Lower lobe of right lung (tissue), 2 donors: ENCODE measurements at regions not wholly inside any gene's neighbourhood (a gene's known extent, or its start where the extent isn't known, plus 50 kb on each side); places are given as distances from the start of the nearest gene placed in this dataset.

ENCODE experiments used
- ATAC-seq, 2 donors: fragments of 200-7000 bp; cut with Tn5 transposase; one replicate each; pipeline ENCODE4 v1.9.1; 2020 to 2022; ENCODE audit warnings: mild to moderate bottlenecking in 2 of 2, moderate library complexity in 2 of 2
- DNase-seq: peaks from one replicate; pipeline ENCODE4 v3.0.0-alpha.2; 2020
- H3K27ac ChIP-seq: fragments of 200-600 bp; one replicate; pipeline ENCODE4 v1.8.0; 2022
- H3K27me3 ChIP-seq: fragments of 200-600 bp; one replicate; pipeline ENCODE4 v1.8.0; 2022; ENCODE audit warnings: low read depth
- H3K36me3 ChIP-seq: fragments of 200-600 bp; one replicate; pipeline ENCODE4 v1.8.0; 2022; ENCODE audit warnings: mild to moderate bottlenecking
- H3K4me1 ChIP-seq: fragments of 200-600 bp; one replicate; pipeline ENCODE4 v1.8.0; 2022
- H3K4me3 ChIP-seq: fragments of 200-600 bp; one replicate; pipeline ENCODE4 v1.8.0; 2022; ENCODE audit warnings: mild to moderate bottlenecking
- H3K9me3 ChIP-seq: fragments of 200-600 bp; one replicate; pipeline ENCODE4 v1.8.0; 2022
- intact Hi-C: fragments of 100-400 bp; cut with DNase I; formaldehyde crosslinking; loops from one replicate; pipeline ENCODE4 v1.11.0; 2022
- TF ChIP-seq, protein P1 (sequence below): fragments of 200-600 bp; IDR thresholded peaks from one replicate; pipeline ENCODE4 v1.8.0; 2022; ENCODE audit warnings: antibody characterized with exemption, mild to moderate bottlenecking
- donor health status: DM: no; HTN: yes; CAD: no; lungs with severe emphysema.

DNA sequence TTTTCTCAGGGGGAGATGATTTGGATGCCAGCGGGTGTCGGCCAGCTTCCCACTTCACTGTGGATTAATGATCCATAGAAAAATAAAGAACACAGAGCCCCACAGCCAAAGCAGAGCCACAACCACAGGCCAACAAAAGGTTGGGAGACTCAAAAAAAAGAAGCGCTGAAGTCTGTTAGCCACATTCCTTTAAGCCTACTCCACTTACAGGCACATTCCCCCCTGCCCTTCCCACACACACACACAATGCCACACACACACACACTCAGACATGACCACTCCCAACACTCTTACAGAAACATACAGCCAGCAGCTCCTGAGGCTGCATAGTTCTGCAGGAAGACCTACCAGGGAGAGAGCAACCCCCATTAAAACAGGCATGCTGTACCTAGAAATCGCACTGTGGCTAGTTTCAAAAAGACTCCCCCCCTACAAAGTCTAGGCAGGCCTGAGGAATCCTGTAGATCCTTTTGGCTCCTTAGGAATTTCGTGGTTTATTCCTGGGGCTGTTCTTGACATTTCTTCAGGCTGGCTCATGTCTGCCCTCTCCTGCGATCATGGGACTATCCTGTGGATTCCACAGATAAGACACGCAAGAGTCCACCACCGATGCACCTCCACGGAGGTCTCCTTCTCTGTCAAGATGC is 309.4 kb upstream of the TSPY4 start:
- H3K4me1 ChIP-seq = no peaks in the 10 kb centered on the region
- no peak overlapping the region for H3K27ac ChIP-seq
- H3K36me3 ChIP-seq = no peaks in the 10 kb centered on the region
- H3K27me3 ChIP-seq = no peaks in the 10 kb centered on the region
- H3K9me3 ChIP-seq = no peaks in the 10 kb centered on the region
- no peak for ATAC-seq
- no peak for DNase-seq
- H3K4me3 ChIP-seq = no peak overlapping the region
- intact Hi-C loops = no loop called here
- TF ChIP-seq, protein P1, sequence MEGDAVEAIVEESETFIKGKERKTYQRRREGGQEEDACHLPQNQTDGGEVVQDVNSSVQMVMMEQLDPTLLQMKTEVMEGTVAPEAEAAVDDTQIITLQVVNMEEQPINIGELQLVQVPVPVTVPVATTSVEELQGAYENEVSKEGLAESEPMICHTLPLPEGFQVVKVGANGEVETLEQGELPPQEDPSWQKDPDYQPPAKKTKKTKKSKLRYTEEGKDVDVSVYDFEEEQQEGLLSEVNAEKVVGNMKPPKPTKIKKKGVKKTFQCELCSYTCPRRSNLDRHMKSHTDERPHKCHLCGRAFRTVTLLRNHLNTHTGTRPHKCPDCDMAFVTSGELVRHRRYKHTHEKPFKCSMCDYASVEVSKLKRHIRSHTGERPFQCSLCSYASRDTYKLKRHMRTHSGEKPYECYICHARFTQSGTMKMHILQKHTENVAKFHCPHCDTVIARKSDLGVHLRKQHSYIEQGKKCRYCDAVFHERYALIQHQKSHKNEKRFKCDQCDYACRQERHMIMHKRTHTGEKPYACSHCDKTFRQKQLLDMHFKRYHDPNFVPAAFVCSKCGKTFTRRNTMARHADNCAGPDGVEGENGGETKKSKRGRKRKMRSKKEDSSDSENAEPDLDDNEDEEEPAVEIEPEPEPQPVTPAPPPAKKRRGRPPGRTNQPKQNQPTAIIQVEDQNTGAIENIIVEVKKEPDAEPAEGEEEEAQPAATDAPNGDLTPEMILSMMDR = no peak

DNA sequence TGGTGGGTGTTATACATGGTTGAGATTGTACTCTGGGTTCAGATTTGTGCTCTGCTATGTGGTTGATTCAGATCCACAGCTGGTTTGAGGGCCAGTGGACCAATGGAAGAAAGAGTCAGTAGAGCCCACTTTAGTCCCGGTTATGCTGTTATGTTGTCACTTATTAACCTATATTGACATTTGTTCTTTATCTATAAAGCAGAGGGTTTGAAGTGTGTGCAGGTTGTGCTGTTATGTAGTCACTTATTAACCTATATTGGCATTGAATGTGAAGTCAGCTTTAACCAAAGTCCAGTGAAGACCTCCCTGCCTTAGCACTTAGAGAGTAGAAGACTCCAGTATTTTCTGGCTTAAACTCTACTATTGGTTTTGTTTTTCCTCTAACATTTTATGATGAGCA is 307.3 kb upstream of the TSPY4 start:
- no peaks in the 10 kb centered on the region for H3K4me1 ChIP-seq
- intact Hi-C loops = no loop called here
- no peak for ATAC-seq
- no peaks in the 10 kb centered on the region for H3K27me3 ChIP-seq
- TF ChIP-seq, protein P1 = no peak
- no peaks in the 10 kb centered on the region for H3K9me3 ChIP-seq
- no peak for DNase-seq
- no peak overlapping the region for H3K4me3 ChIP-seq
- no peaks in the 10 kb centered on the region for H3K36me3 ChIP-seq
- H3K27ac ChIP-seq = no peak overlapping the region

DNA sequence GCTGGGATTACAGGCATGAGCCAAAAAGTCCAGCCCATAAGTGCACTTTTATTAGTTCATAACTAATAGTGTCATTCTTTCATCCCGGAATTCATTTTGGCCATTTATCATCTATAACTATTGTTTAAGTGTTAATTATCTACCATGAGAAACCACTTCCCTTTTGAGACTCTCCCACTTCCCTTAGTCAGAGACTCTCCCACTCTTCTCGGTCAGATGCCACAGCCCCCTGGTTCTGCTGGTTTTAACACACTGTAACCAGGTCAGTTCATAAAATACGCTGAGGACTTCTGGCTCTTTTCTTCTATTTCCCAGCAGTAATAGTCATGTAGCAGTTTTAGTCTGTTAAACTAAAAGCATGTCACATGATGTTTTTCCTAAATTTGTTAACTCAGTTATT is 303.0 kb upstream of the TSPY4 start:
- ATAC-seq = no peak
- no peak for DNase-seq
- Histone ChIP-seq H3K27ac (no peak overlapping the region), H3K27me3 (no peaks in the 10 kb centered on the region), H3K4me1 (no peaks in the 10 kb centered on the region), H3K9me3 (no peaks in the 10 kb centered on the region), H3K36me3 (no peaks in the 10 kb centered on the region), H3K4me3 (no peak overlapping the region)
- intact Hi-C loops = no loop called here
- TF ChIP-seq, protein P1 = no peak

DNA sequence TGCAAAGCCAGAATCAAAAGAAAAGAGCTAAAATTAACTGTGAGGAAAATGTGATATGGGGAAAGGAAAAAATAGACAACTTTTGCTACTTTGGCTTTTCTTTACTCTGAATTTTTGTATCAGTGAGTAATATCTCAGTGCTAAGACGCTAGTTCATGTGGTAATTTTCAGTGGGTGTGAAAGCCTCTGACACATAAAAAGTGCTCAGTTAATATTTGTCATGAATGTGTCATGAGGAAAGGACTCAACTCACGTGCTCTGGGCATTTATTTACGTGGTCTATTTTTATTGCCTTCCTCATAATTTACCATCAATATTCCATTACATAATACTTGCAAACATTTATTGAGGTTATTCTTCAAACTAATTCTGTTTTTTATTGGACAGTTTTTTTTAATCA is 302.0 kb upstream of the TSPY4 start:
- no peak for ATAC-seq
- Histone ChIP-seq H3K27me3 (no peaks in the 10 kb centered on the region), H3K4me3 (no peak overlapping the region), H3K9me3 (no peaks in the 10 kb centered on the region), H3K36me3 (no peaks in the 10 kb centered on the region), H3K4me1 (no peaks in the 10 kb centered on the region), H3K27ac (no peak overlapping the region)
- intact Hi-C loops = no loop called here
- TF ChIP-seq, protein P1 = no peak
- DNase-seq = no peak

DNA sequence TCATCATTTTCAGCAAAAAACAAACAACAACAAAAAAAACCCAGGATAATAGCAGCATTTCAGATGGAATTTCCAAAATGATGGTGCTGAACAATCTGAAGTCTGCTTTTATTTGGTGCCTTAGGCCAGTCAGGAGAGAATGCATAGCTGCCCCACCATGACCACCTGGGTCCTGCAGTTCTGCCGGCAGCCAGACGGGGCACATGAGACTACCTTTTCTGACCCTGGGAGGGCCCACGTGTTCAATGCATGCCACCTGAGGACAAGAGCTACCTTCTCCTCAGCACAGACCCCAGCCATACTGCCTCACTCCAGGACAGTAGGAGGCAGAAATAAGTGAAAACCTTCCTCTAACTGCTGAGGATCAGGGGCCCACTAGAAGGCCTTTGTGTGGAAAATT is 295.8 kb upstream of the TSPY4 start:
- Histone ChIP-seq H3K4me3 (no peak overlapping the region), H3K9me3 (no peaks in the 10 kb centered on the region), H3K27ac (no peak overlapping the region), H3K4me1 (no peaks in the 10 kb centered on the region), H3K36me3 (no peaks in the 10 kb centered on the region), H3K27me3 (no peaks in the 10 kb centered on the region)
- no peak for ATAC-seq
- no peak for DNase-seq
- TF ChIP-seq, protein P1 = no peak
- intact Hi-C loops = no loop called here
